GM06990 (cell line): ENCODE measurements at regions not wholly inside any gene's neighbourhood (a gene's known extent, or its start where the extent isn't known, plus 50 kb on each side); places are given as distances from the start of the nearest gene placed in this dataset.
"Not testable (repeated sequence)": the region's sequence is repeated elsewhere in the genome, so short reads cannot be mapped to it uniquely, and the experiment has no call there.

ENCODE experiments used
- DNase-seq: peaks from one replicate; pipeline ENCODE4 v3.0.0-alpha.2; 2011; ENCODE audit not compliant: insufficient read length; ENCODE audit errors: extremely low read depth
- H3K27me3 ChIP-seq: replicated peaks from 2 replicates; pipeline ENCODE4 v1.6.0; 2011; ENCODE audit warnings: low read length; ENCODE audit not compliant: control insufficient read depth, insufficient read depth
- H3K36me3 ChIP-seq: 2 replicates; pipeline ENCODE4 v1.5.1; 2011; ENCODE audit warnings: low read length; ENCODE audit not compliant: control insufficient read depth, insufficient read depth
- H3K4me3 ChIP-seq: replicated peaks from 2 replicates; pipeline ENCODE4 v1.5.1; 2011; ENCODE audit warnings: low read depth, mild to moderate bottlenecking, control low read depth, low read length
- TF ChIP-seq, protein P1 (sequence below): IDR thresholded peaks from 2 replicates; pipeline ENCODE4 v1.5.1; 2011; ENCODE audit warnings: low read length, control low read depth, mild to moderate bottlenecking, inconsistent platforms; ENCODE audit not compliant: insufficient read depth, poor library complexity, severe bottlenecking

DNA sequence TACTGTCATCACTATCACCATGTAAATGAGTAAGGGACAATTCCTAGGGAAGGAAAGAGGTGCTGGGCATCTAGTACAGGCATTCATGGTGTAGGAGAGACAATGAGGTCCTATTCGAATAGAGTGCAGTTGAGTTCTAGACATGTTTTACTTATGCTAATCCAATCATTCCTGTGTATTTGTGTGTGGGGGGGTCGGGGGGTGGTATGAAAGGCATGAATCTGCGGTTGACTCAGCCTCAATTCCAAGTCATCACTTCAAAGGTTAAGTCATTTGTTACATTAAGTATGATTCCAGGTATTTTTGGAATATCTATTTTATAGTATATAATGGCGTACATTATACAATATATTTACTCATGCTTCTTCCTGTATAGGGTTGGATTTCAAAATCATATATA, 163.1 kb upstream of the GALNT15 start:
- TF ChIP-seq, protein P1, sequence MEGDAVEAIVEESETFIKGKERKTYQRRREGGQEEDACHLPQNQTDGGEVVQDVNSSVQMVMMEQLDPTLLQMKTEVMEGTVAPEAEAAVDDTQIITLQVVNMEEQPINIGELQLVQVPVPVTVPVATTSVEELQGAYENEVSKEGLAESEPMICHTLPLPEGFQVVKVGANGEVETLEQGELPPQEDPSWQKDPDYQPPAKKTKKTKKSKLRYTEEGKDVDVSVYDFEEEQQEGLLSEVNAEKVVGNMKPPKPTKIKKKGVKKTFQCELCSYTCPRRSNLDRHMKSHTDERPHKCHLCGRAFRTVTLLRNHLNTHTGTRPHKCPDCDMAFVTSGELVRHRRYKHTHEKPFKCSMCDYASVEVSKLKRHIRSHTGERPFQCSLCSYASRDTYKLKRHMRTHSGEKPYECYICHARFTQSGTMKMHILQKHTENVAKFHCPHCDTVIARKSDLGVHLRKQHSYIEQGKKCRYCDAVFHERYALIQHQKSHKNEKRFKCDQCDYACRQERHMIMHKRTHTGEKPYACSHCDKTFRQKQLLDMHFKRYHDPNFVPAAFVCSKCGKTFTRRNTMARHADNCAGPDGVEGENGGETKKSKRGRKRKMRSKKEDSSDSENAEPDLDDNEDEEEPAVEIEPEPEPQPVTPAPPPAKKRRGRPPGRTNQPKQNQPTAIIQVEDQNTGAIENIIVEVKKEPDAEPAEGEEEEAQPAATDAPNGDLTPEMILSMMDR = no peak
- H3K36me3 ChIP-seq = no peaks in the 10 kb centered on the region
- no peaks in the 10 kb centered on the region for H3K27me3 ChIP-seq
- no peak for DNase-seq
- no peak overlapping the region for H3K4me3 ChIP-seq

DNA sequence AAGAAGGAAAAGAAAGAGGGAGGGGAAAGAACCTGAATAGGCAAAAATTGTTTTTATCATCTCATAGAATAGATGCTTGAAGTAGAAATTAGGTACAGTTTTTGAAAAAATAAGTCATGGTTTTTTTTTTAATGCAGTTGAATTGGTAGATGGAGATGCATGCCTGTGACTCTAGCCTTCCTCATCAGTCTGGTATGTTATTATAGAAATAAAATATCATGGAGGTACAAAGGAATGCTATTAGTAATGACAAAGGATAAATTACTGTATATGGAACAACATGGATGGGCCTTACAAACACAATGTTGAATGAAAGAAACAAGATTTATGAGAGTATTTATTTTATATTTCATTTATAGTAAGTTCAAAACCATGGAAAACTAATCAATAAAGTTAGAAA, 162.4 kb upstream of the GALNT15 start:
- Histone ChIP-seq H3K4me3 (no peak overlapping the region), H3K36me3 (no peaks in the 10 kb centered on the region), H3K27me3 (no peaks in the 10 kb centered on the region)
- TF ChIP-seq, protein P1 = no peak
- DNase-seq = no peak

DNA sequence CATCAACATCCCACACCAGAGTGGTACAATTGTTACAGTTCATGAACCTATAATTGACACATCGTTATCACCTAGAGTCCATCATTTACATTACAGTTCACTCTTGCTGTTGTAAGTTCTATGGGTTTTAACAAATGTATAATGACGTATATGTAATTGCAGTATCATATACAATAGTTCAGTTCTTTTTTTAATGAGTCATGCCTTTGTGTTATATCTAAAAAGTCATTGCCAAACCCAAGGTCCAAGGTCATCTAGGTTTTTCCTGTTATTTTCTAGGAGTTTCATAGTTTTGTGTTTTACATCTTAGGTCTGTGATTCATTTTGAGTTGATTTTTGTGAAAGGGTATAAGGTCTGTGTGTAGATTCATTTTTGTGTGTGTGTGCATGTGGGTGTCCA, 160.9 kb upstream of the GALNT15 start:
- Histone ChIP-seq H3K36me3 (no peaks in the 10 kb centered on the region), H3K4me3 (no peak overlapping the region), H3K27me3 (no peaks in the 10 kb centered on the region)
- TF ChIP-seq, protein P1 = no peak
- DNase-seq = no peak

DNA sequence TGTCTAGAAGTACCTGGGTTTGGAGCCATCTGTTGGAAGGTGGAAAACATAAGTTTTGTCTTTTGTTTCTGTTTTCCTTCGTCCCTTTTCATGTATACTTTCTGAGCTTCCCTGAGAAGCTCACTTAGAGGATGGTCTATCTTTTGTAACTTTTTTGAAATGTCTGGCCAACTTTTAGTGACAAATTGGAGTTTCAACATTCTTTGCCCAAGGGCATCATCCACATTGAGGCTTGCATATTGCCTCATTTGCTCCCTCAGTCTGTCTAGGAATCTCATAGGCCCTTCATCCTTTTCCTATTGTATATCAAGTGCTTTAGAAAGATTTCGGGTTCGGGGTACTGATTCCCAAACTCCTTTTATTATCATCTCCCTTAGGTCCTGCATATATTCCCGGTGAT, 152.7 kb upstream of the GALNT15 start:
- DNase-seq, H3K27me3 ChIP-seq, H3K4me3 ChIP-seq, H3K36me3 ChIP-seq: not testable (repeated sequence)

DNA sequence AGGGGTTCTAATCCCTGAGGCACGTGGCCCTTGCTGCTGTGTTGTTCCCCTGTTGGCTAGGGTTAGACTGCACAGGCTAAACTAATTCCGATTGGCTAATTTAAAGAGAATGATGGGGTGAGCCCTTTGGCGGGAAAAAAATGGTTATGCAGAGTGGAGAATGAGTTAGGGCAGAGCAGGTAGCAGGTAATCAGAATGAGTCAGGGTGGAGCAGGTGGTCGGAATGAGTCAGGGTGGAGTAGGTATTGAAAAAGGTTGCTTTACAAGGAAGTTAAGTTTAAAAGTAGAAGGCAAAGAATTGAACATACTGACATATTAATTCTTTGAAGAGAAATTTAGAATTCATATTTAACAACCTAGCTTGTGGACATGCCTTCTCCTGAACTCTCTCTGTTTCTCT, 150.6 kb upstream of the GALNT15 start:
- H3K4me3 ChIP-seq, H3K36me3 ChIP-seq, H3K27me3 ChIP-seq, DNase-seq: not testable (repeated sequence)

DNA sequence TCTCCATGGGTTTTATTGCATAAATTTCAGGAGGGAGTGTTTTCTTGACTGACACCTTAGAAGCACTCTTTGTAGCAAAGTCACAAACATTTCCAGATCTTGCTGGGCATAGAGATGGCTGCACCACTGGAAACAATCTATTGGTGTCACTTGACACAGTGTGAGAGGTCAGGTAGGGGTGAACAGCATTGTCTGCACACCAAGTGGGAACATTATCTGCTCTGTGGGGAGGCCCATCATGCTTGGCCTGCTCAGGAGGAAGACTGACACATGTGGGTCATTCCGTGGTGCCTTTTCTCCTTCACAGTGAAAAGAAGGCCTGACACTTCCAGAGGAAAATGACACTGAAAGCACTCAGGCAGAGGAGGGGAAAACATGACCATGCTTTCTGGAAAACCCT, 149.9 kb upstream of the GALNT15 start:
- DNase-seq = no peak
- no peak overlapping the region for H3K4me3 ChIP-seq
- no peaks in the 10 kb centered on the region for H3K36me3 ChIP-seq
- TF ChIP-seq, protein P1 = no peak
- H3K27me3 ChIP-seq = no peaks in the 10 kb centered on the region

DNA sequence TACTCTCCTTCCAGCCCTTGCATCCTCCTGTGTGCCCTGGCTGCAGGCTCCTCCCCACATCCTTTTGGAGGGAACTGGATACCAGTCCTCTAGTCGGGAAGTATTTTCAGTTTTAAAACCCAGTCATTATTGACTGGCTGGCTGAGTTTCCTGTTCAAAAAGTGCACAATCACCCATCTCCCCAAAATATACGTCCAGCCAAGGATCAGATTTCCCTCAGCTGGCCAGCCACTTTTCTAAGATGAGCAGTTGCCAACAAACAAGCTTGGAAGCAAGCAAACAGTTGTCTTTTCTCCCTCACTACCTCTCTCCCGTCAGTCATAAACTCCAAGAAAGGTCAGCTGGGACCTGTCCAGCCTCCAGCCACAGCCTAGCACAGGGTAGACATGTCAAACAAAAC, 147.7 kb upstream of the GALNT15 start:
- H3K36me3 ChIP-seq = no peaks in the 10 kb centered on the region
- H3K27me3 ChIP-seq = no peaks in the 10 kb centered on the region
- H3K4me3 ChIP-seq = no peak overlapping the region
- TF ChIP-seq, protein P1 = no peak
- no peak for DNase-seq
